ENCODE measurements at regions not wholly inside any gene's neighbourhood (a gene's known extent, or its start where the extent isn't known, plus 50 kb on each side); places are given as distances from the start of the nearest gene placed in this dataset.

DNA sequence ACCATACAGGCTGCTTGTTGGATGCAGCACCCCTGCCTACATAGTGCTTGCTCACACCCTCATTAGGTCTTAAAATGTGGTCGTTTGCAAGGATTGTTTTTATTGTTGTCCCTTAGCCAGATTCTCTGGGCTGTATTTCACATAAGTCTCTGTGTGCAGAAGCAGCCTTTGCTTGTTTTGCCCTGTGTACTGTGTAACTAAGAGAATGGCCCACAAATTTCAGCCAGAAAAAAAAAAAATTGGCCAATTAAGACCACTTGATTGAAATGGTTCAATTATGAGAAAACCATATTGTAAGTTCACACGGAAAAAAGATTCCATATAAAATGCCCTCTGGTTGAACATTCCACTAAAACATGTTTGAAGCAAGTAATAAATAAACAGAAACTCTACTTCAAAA is 377.1 kb upstream of the SOX11 start:
- DNase-seq = no peak

DNA sequence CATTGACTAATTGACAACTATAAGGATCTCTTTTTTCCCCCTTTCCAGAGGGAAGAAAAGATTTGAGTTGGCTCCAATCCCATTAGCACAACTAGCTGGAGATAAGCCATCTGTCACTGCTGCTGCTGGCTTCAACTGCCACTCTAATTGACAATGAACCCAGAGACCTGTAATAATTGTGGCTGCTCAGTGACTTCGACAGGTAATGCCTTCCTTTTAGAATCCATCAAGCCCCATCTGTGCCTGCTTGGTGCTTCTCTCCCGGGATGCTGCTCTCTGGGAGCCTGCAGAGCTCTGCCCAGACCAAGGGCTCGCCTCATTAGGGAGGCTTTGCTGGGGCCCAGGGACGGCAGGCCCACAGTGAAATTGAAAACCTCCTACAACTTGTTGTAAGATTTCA is 376.7 kb upstream of the SOX11 start:
- no peak for DNase-seq

DNA sequence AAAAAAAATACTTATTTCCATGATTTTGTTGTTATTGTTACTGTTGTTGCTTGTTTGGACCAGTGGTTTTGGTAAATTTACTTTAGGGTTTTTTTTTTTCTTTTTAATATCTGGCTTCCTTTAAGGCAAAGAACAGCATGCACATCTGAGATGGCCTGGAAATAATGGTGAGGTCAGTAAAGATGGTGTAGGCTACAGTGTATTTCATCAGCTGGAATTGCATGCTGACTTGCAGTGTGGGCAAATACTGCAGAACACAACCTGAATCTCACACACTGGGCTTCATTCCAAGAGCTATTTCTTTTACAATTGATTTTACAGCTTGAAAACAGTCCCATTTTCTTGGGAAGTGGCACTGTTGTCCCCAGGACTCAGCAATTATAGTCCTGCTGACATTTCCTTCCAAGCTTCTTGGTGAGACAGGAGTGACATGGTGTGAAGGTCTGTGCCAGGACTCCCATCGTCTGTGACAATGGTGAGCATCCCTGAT is 376.1 kb upstream of the SOX11 start:
- DNase-seq = no peak

DNA sequence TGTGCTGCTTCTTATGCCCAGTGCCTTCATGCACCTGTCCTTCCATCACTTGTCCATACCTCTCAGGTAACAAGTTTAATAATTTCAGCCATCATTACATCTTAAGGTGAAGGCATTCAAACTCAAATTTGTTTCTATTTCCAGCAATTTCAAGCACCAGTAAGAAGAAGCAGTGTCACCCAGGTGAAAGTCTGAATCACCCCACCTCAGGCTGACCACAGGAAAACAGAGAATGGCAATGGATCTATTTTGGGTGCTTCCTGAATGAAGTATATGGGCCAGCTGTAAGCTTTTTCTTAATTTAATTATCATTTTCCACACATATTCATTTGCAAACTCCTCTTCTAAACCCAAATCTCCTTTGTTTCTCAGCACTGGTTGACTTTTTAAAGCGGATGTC is 372.7 kb upstream of the SOX11 start:
- no peak for DNase-seq

DNA sequence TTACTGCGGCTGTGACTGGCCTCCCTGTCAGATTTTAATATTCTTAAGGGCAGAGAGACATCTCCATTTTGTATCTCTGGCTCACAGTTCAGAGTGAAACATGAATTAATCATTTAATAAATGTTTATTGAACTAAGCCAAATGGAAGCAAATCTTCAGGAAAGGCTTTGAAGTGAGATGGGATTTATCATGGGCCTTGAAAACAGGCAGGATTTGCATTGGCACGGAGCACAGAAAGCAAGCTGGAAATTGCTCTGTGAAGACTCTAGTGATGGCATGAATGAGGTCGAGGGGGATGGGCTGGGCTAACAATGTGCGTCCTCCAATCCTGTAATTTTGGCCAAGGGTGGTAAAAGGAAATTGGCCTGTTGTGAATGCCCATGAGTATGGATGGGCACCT is 369.8 kb upstream of the SOX11 start:
- no peak for DNase-seq

DNA sequence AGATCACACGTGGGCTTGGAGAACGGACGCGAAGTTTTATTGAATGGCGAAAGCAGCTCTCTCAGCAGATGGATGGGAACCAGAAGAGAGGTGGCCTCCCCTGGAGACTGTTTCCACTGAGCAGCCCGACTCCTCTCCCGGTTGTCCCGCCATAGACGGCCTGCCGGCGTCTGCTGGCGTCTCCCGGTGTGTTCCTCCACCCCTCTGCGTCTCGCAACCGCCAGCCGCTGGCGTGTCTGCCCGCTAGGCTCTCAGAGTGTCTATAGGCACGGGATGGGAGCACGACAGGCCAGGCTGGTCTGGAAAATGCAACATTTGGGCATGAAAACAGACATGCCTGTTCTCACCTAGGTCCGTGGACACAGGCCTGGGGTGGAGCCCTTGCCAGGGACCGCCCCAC is 366.7 kb upstream of the SOX11 start:
- no peak for DNase-seq

DNA sequence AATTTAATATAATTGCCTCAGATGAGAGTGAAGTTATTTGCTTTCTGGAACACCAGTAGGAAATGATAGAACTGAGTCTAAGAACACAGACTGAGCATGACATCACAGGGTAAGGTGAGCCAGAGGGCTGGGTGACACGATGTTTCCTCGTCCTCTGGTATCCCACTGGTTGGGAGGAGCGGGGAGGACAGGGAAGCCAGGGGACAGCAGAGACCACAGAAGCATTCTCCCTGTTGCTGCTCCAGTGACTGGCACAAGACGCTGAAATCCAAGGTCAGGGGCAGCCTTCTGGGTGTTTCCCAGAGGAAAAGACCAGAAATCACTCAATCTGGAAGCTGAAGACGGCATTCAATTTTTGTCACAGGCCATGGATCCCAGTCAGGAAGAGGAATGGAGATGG is 363.4 kb upstream of the SOX11 start:
- DNase-seq = no peak

DNA sequence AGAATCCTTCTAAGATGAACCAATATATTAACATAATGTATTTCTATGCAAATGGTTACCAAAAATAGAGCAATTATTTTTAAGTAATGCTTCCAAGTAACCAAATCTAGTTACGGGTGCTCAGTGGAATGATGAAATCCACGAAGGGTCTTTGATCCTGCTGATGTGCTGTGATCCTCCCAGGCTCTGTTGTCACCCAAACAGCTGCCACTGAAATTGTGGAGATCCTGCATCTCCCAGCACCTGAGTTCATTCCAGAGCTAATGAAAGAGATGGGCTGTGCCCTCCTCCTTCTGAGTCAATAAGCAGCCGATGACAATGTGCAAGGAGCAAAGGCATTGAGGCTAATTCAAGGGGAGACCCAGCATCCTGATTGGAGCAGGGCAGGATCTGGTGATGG is 362.4 kb upstream of the SOX11 start:
- no peak for DNase-seq

DNA sequence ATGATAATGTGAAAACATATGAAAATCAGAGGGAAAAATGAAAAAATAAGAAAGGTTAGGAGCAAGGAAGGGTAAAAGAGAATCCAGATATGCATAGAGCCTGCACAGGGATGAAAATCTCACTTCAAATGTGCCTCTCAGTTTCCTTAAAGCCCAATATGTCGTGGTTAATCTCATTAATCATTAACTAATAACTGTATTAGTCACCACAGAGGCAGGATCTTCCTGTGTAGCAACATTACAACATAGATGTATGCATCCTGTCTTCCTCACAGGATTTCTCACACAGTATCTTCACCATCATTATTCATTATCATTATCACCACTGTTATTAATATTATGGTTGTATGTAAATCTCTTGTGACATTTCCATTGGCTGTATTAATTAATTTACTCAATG is 361.2 kb upstream of the SOX11 start:
- no peak for DNase-seq

DNA sequence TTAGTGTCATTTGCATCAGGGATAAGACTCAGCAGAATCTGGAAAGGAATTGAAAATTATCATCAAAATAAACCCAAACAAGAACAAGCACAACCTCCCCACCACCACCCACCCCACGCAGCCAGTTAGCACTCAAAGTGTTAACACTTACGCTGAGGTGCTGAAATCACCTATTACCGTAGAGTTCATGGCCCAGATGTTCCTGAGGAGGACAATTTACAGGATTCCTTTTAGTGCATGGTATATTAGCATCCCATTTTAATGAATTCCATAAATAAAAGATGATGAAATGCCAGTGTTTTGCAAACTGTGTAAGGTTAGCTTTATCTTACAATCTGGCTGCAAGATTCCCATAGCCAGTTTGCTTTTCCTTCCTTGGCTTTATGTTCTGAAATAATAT is 359.3 kb upstream of the SOX11 start:
- no peak for DNase-seq

DNA sequence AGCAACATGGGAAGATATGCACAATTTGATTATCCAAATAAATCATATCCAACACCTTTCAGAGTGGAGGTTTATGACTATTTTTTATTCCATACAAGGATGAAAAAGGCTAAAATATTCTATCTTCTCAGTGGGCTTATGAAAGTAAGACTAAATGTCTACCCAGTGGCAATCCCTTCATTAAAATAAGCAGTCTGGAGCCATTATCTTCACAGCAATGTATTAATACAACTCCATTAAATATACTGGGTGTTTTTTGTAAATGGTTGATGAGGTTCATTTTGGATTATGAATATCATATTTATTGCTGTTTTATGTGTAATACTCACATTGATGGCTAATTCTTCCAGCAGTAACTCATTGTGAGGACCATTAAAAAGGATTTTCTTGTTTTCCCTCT is 352.7 kb upstream of the SOX11 start:
- DNase-seq = no peak

DNA sequence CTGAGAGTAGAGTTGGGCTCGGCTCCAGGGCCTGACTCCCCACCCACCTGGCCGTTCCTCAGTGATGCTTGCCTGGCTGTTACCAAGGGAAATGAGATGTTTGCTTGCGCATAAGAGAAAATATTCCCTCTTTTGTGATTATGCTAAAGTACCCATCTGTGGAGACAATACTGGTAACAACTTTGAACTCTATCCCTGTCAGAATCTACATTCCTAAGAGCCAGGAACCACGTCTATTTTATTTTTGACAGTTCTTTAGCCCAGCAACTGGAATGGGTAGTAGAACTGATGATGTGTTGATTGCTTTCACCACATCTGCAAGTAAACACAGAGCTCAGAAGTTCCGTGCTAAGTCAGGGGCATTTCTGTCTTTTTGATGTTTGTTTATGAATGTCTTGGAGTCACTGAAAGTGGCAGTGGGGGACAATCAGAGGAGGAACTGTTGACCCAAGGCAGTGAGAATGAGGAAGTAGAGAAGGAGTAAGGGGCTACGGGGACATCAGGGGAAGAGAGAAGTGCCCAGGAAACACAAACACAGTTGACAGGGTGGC is 348.3 kb upstream of the SOX11 start:
- no peak for DNase-seq

DNA sequence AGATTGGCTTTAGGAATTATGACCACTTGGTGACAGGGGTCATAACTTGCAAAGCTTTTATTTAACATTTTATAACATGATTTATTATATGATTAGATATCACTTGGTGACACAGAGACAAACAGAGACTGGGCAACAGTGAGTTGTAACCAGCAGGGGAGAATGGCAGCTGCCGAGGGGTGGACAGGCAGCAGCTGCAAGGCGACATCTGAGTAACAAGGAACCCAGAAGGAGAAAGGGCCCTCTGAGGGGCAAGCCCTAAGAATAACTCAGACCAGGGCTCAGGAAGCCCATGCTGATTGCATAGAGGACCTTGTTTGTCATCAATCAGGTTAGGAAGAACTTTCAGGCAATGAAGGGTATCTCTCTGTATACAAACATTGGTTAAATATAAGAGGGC is 339.9 kb upstream of the SOX11 start:
- DNase-seq = no peak

DNA sequence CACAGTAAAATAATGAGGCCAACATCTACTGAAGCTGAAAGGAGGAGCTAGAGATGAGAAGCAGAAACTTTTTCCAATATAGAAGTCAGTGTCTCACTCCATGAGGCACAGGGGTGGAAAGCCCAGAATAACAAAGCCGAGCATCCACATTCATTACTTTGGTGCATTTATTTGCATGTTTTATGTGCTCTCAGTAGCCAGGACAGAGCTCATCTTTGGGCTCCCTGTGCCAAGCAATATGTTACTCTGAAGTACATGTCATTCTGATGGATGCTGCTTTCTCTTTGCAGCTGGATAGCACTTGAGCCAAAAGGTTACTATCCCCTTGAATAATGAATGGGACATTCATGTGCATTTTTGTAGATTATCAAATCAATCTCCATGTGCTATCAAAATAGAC is 338.6 kb upstream of the SOX11 start:
- DNase-seq = no peak

DNA sequence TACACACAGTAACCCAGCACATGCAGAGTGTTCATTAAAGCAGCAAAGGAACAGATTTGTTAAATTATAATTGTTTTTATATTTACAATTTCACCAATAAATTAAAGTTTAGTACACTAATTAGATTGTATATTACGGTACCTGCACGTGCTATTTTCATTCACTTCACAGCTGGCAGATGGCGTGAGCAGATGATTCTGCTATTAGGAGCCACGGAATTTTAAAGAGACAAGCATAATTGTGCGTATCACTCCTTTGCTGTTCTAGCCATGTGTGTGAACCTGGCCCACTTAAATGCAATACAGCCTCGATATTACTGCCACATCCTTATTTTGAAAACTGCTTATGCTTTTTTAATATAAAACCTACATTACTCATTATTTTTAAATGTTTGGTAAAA is 332.8 kb upstream of the SOX11 start:
- no peak for DNase-seq

DNA sequence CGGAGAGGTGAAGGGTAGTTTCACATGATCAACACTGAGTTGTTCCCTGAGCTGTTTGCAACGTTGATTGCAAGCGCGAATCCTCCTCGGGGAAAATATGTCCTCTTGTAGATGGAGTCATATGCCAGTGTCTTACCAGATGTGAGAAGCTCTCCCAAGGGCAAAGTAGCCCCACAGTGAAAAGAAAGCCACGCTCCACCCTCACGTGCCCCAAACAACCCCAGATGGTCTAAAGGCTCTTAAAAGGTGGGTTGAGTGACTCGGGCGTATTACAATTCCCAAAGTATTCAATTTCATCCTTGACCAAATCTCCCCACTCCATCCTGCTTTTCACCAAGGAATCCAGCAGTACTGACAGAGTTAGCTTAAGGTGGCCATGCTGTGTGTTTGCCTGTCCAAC is 332.1 kb upstream of the SOX11 start:
- DNase-seq = no peak

DNA sequence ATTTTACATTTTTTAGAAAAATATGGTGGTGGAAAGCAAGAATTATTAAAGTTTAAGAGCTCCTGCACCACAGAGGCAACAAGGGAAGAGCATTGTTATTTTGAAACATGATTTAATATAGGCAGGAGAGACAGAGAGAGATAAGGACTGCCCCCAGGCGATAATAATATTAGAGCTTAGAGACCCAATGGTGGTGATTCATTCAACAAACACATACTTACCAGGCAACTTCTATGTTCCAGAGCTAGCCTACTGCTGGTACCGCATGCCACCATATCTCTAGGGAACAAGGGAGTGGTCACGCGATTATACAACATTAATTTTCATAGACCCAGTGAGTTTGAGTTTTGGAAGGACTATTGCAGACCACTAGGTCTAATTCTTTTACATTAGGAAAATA is 327.8 kb upstream of the SOX11 start:
- DNase-seq = no peak

DNA sequence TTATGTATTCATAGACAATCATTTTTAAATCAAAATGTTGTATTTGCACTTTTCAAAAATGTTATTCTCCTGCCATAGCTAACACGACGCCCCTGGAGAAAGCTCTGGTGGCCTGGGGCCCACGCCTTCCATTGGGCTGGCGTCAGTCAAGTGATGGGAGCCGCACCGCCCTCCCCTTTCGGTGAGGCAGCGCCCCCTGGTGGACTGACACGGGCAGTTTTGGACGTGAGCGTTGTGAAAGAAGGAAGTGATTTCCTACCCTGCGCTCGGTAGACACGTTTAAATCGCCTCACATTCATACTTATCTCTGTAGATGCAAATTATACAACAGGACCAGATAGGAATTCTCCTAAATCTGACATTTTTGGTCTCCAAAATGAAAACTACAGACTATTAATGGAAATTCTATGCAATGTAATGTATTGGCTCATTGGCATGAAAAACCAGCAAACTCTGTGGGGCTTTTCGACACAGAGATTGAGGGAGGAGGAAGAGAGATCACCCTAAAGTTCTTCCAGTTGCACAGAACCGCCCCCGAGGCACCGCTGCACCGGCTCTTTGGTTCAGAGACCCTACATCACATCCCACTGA is 326.2 kb upstream of the SOX11 start:
- no peak for DNase-seq

DNA sequence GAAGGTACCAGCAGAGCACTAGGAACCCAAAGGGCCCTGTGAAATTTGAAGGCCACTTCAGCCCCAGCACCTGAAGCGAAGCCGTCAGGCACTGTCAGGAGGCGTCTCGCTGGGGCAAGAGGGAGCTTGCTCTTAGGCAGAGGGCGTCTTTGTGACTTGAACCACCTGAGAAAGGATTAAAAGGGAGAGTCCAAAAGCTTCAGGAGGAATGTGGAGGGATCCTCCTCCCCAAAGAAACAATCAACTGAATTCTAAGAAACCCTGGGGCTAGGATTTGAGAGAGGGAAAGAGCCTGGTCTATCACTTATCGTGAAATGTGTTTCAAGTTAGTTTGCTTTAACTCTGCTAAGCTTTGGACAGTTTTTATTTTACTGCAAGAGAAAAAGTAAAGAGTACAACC is 324.9 kb upstream of the SOX11 start:
- DNase-seq = no peak

DNA sequence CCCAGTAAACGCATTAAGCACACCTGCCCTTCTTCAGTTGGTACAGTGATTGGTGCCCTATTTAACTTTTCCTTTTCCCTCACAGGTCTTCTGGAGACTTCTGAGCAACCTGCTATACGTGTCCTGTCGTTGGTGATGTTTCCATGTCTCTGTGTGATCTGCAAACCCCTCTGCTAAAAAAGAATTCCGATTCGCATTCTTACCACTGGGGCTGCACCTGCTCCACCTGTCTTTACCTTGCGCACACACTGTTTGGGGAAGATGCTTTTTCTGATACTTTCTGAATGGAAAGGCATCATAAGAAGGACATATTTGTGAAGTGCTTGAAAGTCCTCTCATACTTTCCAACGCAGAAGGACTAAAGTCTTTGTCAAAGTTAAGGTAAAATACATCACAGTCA is 323.9 kb upstream of the SOX11 start:
- no peak for DNase-seq

DNA sequence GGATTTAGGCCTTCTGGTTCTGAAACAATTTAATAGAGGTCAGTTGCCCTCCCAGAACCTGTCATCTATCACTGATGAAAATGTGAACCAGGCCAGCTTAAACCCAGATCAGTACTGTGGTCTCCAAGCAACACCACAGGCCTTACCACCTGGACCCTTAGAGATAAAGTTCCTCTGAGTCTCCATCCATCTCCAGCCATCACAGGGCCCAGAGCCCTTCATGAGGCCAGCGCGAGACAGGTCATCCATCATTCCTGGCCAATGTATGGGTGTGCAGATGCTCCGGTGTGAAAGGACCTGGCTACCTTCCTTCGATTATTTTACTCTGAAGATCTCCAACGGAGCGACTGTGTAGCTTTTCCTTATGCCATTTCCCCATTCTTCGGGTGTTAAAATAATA is 322.7 kb upstream of the SOX11 start:
- DNase-seq = no peak

DNA sequence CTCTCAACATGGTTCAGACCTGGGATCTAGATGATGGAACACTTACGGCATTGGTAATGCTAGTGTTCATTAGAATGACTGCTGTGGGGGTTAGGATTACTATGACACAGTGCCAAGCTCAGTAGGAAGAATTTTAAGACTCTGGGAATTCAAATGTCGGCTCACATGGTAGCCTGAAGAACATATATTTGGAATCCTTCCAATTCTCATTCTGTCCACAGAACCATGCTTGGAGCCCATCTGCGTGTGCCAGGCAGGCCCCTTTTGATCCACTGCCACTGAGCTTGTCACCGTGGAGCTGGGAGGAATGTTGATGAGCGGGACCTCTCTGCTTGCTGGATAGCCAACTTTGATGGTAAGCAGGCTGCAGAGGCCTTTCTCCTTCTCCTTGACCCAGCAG is 322.0 kb upstream of the SOX11 start:
- no peak for DNase-seq

DNA sequence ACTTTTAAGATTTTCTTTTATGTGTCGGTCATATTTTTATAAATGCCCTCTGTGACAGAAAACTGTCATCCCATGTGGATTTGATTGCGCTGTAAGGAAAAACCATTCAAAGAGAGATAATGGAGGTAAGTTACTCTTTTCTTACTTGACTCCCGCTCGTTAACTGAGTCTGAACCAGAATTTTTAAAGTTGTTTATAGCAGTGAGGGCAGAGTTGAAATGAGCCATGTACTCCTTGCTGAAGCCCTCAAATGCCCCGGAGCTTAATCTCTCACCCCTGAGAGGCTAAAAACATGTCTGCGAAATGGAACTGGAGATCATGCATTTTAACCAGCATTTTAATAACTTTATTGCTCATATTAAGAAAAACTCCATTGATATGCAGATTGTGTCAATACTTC is 320.0 kb upstream of the SOX11 start:
- DNase-seq = no peak

DNA sequence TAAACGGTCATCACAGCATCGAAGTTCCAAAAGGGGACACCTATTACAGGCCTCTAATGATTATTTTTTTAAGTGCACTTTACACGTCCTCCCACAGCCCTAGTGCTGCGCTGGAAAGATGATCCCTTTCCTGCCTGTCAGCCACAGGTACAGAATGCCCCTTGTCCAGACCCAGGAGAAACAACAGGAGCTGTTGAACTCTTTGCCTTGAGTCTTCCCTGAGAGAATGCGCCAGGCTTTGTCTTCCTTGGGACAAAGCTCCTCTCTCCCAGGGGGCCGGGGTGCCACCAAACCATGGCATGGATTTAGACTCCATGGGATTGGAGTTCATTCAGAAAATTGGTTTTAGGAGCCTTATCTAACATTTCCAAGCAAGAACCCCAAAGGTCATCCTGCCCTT is 319.0 kb upstream of the SOX11 start:
- no peak for DNase-seq

DNA sequence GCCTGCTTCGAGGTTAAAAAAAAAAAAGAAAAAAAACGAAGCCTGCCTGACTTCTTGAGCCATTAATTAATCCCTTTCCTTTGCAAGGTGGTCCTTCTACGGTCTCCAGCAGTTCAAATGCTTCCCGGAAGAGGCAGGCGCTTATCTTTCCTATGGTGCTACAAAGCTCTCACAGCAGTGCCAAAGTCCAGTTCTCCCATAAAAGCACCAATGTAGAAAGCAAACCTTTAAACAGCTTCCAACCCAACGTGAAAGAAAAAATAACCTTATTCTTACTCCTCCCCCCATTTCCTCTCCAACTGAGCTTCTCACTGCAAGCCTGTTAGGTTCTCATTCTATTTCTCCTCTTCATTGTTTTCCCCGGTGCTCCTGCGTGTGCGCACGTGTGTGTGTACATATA is 317.4 kb upstream of the SOX11 start:
- no peak for DNase-seq

DNA sequence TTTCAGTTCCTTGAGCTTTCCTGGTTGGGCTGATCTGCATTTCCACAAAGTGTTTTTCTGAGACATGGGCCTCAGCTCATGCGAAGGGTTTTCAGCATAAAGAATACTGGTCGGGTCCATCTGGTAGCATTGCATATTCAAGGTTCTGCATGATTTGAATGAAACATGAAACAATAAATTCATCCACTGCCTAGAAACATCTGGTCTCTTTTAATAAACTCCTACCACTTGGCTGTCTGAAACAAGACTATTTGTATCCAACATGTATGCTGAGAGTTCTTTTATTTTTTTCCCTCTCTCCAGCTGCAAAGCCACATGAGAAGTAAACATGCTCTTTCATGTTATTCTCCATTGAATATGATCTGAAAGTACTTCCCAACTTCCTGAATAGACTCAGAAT is 314.9 kb upstream of the SOX11 start:
- DNase-seq = no peak
